ENCODE measurements at regions not wholly inside any gene's neighbourhood (a gene's known extent, or its start where the extent isn't known, plus 50 kb on each side); places are given as distances from the start of the nearest gene placed in this dataset.
"Not testable (repeated sequence)": the region's sequence is repeated elsewhere in the genome, so short reads cannot be mapped to it uniquely, and the experiment has no call there.

DNA sequence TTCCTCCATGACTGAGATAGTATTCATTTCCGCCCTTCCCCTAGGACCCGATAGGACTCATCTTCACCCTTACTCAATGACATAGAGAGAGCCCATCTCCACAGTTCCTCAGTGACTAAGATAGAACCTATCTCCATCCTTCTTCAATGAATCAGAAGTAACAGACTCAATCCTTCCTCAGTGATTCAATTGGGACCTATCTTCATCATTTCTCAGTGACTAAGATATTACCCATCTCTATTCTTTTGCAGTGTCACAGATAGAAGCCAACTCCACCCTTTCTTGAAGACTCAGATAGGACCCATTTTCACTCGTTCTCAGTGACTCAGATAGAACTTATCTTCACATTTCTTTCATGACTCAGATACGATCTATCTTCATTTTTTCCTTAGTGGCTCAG lies 164.6 kb downstream of the FBXO4 start:
- no peak for DNase-seq

DNA sequence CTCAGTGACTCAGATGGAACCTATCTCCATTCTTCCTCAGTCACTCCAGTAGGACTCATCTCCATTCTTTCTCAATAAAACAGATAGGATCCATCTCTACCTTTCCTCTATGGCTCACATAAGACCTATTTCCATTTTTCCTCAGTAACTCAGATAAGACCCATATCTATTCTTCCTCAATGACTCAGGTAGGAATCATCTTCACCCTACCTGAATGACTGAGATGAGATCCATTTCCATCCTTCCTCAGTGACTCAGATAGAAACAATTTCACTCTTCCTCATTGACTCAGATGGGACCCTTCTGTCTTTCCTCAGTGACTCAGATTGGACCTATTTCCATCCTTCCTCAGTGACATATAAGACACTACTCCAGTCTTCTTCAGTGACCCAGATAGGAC lies 165.1 kb downstream of the FBXO4 start:
- DNase-seq = no peak

DNA sequence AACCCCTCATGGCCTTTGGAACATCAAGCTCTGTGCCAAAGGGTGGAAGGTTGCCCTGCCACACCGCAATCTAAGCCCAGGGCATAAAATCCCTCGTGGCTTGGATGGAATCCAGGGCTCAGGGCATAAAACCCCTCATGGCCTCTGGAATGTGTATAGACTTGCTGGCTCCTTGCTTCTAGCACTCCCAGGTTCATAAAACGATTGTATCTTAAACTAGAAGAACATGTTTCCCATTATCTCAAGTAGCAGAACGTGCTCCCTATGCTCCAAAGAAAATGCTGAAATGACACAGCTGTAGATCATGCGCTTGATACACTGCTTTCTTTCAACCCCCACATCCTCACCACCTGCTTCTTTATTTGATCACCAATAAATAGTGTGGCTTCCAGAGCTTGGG lies 174.8 kb downstream of the FBXO4 start:
- not testable (repeated sequence) for DNase-seq

DNA sequence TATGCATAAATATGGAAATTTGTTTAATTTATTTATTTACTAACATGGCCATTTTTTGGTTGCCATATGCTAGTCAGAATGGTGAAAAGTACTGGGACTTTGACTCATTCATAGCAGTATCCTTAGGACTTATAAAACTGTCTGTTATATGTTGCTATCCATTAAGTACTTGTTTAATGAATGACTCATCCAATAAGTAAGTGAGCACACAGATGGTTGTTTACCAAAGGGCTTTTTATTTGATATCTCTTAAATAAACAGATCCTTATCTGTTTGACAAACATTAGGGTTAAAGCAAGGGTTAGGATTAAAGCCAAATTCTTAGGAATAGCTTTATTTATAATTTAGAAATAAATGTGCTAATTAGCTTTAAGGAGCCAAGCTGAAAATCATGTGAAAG lies 183.4 kb downstream of the FBXO4 start:
- no peak for DNase-seq

DNA sequence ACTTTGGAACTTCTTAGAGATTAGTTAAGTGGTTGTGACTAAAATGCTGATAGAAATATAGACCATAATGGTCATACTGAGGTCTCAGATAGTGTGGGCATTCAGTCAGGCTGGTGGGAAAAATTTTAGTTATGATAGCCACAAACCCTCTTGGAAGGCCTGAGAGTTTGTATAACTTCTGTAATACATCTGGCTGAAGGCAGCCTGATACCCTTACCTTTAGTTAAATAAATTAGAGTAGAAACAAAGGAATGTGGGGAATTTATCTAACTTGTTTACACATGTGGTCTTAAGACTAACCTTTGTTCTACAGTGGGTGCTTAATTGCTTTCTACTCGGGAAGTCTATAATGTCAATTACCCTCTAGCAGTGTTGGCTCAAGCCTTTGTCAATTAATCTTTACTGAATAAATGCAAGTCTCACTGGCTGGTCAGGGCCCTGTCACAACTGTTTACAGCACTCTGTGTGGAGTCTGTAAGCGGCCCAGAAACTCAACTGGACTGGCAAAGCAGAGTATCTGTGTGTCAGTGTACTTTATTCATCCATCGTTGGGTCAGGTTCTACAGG lies 184.0 kb downstream of the FBXO4 start:
- DNase-seq = no peak

DNA sequence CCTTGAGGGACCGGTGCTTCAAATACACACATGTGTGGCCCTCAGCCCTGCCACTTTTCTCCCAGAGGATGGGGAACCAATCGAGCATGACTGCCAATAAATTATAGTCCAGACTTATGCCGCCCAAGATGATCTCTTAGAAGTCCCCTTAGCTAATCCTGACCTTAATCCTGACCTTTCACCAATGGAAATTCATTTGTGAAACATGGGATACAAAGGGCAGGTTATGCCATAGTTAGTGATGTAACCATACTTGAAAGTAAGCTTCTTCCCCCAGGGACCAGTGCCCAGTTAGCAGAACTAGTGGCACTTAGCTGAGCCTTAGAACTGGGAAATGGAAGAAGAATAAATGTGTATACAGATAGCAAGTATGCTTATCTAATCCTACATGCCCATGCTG lies 190.6 kb downstream of the FBXO4 start:
- DNase-seq = not testable (repeated sequence)

DNA sequence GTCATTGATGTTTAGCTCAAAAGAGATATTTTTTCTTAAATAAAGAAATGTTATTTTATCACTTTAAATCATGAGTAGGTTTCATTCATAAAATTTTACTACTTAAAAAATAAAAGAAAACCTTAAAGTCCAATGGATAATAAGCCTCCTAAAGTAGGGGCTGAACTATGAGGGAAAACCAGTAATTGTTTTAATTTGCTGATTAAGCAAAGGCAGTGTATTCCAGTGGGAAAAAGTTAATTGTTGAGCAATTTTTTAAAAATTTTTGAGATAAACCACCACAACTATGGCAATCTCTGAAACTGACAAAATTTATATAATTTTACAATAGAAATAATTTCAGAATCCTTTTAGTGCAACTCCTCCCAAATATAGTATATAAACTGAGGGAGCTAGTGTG lies 195.0 kb downstream of the FBXO4 start:
- DNase-seq = no peak

DNA sequence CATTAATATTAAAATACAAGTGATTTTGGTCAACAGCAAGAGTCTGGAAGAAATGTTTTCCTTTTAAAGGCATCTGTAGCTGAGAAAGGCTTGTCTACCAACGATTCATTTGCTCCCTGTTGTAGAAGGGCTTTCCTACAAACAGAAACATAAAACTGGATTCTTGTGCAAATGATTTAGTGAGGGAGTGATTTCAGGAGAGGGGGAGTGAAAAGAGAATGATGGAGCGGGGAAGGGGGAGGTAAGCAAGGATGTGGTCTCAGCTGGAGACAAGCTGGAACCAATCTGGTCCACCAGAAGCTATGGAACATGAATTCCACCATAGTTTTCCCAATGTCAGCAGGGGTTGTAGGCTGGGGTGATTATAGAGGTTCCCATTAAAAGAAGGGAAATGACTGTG lies 196.3 kb downstream of the FBXO4 start:
- no peak for DNase-seq

DNA sequence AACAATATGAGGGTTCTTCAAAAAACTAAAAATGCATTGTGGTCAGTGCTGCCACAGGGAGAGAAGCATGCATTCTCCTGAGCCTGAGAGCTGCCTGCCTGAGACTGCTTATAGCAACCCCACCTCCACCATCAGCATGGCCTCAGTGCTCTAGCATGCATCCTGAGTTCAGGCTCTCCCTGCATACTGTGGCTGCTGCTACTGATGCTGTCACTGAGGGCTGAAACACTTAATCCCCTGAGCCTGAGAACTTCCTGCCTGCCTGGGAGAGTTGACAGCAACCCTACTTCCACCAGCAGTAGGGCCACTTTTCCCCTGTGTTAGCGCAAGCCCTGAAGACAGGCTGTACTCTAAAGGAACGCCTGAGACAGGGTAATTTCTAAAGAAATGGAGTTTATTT lies 206.0 kb downstream of the FBXO4 start:
- DNase-seq = no peak

DNA sequence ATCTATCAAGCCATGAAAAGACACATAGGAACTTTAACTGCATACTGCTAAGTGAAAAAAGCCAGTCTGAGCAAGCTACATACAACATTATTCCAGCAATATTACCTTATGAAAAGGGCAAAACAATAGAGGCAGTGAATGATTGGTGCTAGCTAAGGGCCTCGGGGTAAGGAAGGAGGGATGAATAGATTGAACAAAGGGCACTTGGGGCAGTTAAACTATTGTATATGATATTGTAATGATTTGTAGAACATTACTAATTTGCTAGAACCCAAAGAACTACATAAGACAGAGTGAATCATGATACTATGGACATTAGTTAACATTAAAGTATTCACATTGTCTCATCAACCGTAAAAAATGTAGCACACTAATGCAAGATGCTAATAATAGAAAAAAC lies 218.3 kb downstream of the FBXO4 start:
- no peak for DNase-seq

DNA sequence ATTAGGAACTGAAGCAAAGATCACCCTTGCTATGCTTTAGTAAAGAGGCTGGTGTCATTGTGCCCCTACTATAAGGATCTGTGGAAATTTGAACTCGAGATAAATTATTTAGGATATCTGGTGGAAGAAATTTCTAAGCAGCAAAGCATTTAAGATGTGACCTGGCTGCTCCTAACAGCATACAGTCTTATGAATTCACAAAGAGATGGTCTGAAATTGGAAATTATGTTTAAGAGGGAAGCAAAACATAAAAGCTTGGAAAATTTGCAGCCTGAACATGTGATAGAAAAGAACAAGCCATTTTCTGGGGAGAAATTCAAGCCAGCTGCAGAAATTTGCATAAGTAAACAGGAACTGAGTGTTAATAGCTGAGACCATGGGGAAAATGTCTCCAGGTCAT lies 223.7 kb downstream of the FBXO4 start:
- no peak for DNase-seq

DNA sequence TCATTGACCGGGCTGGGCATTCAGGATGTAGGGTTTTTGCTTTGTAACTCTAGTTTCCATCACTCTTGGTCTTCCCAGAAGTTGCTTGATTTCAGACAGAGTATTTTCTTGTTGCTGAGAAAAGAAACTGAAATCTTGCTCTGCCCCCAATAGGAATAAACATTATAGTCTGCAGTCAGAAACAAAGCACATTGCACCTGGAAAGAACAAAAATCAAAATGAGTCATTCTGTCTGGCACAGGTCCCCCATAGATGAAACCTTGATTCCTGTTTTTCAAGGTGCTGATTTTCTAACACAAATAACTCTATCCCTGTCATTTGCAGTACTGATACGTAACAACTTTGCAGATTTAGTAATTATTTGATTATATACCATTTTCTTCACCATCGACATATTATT lies 232.1 kb downstream of the FBXO4 start:
- DNase-seq = no peak

DNA sequence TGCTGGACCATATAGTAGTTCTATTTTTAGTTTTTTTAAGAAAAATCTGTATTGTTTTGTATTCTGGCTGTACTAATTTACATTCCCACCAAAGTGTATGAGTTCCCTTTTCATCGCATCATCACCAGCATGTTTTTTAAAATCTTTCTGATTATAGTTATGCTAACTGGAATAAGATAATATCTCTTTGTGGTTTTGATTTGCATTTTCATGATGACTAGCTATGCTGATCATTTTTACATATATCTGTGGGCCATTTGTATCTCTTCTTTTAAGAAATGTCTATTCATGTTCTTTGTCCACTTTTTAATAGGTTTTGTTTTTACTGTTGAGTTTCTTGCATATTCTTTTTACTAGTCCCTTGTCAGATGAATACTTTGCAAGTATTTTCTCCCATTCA lies 238.0 kb downstream of the FBXO4 start:
- no peak for DNase-seq

DNA sequence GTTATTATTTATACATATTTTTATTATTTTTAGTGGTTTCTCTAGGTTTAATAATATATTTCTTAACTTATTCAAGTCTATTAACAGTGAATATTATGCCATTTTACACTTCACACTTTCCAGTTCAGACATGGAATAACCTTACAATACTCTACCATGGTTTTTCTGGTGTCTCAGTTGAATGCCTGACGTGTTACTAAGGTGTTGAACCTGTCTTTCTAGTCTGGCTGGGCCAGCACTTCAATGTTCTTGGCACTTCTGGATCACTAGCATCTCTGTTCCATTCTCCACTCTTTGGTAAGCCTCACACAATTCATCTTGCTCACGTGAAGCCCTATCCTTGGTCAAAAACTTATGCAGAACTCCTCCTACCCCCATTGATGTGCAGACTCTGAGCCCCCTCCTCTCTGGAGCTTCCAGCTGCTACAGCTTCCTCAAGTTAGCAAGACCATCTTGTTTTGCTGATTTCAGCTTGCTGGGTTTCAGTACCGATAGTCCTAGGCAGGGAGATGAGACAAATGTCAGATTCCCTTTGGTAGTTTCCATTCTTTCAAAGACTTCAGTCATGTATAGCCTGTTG lies 243.1 kb downstream of the FBXO4 start:
- DNase-seq = no peak

DNA sequence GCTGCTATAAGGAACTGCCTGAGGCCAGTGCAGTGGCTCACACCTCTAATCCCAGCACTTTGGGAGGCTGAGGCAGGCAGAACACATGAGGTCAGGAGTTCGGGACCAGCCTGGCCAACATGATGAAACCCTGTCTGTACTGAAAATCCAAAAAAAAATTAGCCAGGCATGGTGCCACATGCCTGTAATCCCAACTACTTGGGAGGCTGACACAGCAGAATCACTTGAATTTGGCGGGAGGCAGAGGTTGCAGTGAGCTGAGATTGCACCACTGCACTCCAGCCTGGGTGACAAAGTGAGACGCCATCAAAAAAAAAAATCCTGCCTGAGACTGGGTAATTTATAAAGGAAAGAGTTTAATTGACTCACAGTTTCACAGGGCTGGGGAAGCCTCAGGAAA lies 247.1 kb upstream of the GHR start:
- not testable (repeated sequence) for DNase-seq

DNA sequence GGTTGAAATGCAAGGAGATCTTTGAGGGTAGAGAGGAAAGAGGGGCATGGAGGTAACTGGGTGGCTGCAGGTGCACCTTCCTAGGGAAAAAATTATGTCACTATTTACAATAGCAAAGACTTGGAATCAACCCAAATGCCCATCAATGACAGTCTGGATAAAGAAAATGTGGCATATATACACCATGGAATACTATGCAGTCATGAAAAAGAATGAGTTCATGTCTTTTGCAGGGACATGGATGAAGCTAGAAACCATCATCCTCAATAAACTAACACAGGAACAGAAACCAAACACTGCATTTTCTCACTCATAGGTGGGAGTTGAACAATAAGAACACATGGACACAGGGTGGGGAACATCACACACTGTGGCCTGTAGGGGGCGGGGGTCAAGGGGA lies 243.4 kb upstream of the GHR start:
- DNase-seq = not testable (repeated sequence)

DNA sequence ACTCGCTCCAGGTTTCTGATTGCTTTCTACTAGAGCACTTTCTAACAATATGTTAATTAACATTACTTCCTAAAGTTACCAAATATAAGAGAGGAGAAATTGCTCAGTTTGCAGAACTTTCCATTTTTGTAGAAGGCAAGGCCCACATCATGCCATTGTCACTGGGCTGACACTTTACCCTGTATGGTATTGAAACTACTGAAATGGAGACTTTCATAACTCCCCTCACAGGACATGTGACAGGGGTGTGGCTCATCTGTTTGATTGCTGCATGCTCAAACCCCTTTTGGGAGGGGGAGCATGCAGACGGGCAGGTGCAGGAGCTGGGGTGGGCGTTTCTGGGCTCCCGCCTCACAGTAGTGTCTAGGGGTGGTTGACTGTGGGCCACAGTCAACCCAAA lies 206.3 kb upstream of the GHR start:
- no peak for DNase-seq

DNA sequence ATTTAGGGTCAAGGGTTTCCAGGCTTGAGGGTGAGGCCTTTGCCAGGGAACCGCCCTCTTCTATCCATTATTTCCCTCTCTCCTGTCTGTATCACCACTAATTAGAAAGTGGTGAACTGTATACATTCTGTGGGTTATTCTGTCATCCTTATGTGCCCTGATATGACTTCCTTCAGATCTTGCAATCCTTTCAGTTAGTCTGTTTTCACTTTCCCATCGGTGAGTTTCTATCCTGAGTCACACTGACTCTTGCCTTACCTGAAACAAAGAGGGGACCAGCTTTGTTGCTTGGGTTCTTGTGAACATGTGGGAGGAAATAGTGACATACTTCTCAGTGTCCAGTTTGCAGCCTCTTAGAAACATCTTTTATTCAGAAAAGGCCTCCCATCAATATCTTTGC lies 205.4 kb upstream of the GHR start:
- no peak for DNase-seq

DNA sequence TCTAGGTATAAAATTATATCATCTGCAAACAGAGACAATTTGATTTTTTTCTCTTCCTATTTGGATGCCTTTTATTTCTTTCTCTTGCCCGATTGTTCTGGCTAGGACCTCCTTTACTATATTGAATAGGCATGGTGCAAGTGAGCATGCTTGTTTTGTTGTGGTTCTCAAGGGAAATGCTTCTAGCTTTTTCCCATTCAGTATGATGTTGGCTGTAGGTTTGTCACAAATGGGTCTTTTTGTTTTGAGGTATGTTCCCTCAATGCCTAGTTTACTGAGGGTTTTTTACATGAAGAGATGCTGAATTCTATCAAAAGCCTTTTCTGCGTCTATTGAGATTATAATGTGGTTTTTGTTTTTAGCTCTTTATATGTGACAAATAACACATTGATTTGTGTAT lies 198.2 kb upstream of the GHR start:
- DNase-seq = no peak

DNA sequence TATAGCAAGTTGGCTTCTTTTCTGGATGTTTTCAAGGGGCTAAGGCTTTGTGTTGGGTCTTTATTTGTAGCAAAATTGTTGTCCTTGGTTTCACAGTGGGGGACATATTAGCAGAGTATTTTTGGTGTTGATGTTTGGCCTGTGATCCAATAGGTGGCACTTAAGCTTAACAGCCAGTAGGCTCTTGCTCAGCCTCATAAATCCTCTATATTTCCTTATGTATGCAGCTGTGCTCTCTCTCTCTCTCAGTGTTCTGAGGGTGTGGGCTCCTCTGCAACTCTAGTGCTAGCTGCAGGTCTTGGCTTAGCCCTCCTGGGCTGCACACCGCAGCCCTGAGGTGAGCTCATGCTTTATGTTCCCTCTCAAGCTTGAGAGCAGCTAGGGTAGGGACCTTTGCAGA lies 195.0 kb upstream of the GHR start:
- DNase-seq = no peak

DNA sequence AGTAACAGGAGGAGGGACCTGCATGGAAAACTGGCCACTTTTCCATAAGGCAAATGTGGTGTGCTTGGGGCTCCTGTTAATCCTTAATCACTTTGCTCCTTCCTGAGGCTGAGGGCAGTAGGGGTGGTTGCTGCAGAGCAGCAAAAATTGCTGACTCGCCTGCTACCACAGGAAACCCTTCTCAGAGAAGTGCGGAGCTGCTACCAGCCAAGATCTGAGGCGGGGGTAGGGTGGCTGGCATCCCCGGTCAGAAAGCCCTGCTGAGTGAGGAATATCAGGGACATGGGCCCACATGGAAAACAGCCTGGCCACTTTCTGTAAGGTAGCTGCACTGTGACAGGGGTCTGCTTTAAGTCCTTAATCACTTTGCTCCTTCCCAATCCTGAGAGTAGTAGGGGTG lies 192.4 kb upstream of the GHR start:
- no peak for DNase-seq

DNA sequence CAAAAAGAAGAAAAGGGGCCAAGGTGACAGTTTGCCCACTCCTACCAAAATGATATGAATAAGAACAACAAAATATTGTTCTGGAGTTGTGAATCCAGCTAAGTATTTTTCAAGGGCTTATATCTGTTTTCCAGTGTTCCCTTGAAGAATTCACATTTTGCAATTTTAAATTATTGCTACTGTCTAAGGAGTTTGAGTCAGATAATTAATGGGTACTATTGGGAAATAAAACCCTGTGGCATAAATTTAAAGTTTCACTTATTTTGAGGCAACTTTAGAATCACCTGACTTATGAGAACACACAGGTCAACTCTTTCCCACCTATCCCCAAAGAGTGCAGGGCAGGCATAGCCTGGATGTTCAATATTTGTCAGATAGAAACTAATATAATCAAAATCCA lies 188.0 kb upstream of the GHR start:
- DNase-seq = no peak

DNA sequence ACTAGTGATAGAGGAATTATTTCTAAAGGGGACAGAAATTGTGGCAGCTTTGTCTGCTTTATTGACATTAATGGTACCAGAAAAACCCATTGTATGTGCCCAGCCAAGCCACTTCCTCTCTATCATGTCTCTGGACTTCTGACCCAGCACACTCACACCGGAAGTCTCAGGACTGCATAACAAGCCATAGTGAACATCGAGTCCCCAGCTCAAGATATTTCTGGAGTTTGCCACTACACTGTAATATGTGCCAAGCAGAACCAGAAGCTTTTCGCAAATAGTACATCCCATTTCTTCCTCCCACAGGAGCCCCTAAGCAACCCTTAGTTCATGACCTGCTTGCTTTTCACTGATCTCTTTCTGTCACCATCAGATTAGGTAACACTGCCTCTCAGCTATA lies 187.4 kb upstream of the GHR start:
- no peak for DNase-seq

DNA sequence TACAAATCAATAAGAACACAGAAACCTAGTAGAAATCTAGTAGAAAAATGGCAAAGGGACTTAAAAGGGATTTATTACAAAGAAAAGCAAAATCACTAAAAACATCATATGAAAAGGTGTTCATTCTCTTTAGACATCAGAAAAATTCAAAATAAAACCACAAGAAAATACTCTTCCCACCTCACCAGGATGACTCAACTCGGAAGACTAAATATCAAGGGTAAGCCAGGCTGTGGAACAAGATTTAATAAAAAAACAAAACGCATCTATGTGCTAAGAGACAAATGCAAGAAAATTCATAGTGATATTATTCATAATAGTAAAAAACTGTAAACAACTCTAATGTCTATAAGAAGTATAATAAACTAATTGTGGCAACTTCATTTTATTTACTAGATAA lies 181.6 kb upstream of the GHR start:
- DNase-seq = no peak

DNA sequence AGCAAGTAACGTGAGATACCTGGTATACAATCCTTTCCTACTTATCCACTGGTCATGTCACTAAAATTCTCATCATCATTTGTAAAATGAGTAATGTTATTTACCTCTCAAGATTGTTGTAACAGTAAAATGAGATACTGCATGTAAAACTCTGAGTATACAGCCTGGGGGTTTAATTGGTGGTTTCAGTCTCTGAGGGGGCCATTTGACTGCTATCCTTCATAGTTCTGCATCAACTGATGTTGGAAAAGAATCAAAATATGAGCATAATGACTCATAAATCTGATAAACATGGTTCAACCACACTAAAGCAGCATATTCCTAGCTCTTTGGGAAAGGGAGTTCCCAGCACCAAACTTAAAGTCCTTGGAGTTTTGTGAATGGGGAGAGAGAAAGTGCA lies 181.0 kb upstream of the GHR start:
- no peak for DNase-seq

Measured in C1 segment of cervical spinal cord (tissue), 14 donors.